Chondrocyte (in vitro differentiated cells): ENCODE measurements at regions not wholly inside any gene's neighbourhood (a gene's known extent, or its start where the extent isn't known, plus 50 kb on each side); places are given as distances from the start of the nearest gene placed in this dataset.
A peak's percentile ranks its signal among the peaks of the same experiment; 100 is the strongest.

ENCODE experiments used
- DNase-seq: peaks from one replicate; pipeline ENCODE4 v3.0.0; 2021; ENCODE audit warnings: mixed read lengths, low spot score
- H3K27ac Mint-ChIP-seq: one replicate; pipeline ENCODE4 v1.8.0; 2021; ENCODE audit warnings: mild to moderate bottlenecking, moderate library complexity, mixed read lengths; ENCODE audit not compliant: unreplicated experiment
- H3K27me3 Mint-ChIP-seq: 2 replicates; pipeline ENCODE4 v1.8.0; 2021; ENCODE audit warnings: low read depth, mixed read lengths
- H3K36me3 Mint-ChIP-seq: 2 replicates; pipeline ENCODE4 v1.8.0; 2021; ENCODE audit warnings: low read depth, mixed read lengths
- H3K4me1 Mint-ChIP-seq: 2 replicates; pipeline ENCODE4 v1.8.0; 2021; ENCODE audit warnings: low read depth, mild to moderate bottlenecking, mixed read lengths
- H3K4me3 Mint-ChIP-seq: one replicate; pipeline ENCODE4 v1.8.0; 2021; ENCODE audit warnings: mild to moderate bottlenecking, moderate library complexity, mixed read lengths; ENCODE audit not compliant: unreplicated experiment
- H3K9me3 Mint-ChIP-seq: 2 replicates; pipeline ENCODE4 v1.8.0; 2021; ENCODE audit warnings: low read depth, mixed read lengths
- TF ChIP-seq, protein P1 (sequence below): fragments of 200-600 bp; sonication (generic); IDR thresholded peaks from 2 replicates; pipeline ENCODE4 v1.5.0; 2021; ENCODE audit warnings: antibody characterized with exemption, mild to moderate bottlenecking, moderate library complexity

DNA sequence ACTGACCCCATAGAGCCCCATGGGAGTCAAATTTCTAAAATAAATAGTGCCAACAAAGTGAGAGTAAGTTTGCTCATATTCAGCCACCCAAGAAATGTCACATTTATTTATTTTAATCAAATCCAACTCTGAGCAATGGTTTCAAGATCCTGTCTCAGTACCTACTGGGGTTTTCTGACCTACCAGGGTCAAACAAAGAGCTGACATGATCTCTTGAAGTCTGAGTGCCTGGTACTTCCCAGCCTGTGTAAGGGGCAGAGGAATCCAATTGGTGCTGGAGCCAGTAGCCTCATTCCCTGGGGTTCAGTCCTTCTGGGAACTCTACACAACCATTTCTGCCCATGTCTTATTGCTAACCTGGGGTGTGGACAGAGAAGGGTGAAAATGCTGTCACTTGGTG, 104.6 kb upstream of the SERP2 start:
- H3K4me3 Mint-ChIP-seq = no peak overlapping the region
- TF ChIP-seq, protein P1, sequence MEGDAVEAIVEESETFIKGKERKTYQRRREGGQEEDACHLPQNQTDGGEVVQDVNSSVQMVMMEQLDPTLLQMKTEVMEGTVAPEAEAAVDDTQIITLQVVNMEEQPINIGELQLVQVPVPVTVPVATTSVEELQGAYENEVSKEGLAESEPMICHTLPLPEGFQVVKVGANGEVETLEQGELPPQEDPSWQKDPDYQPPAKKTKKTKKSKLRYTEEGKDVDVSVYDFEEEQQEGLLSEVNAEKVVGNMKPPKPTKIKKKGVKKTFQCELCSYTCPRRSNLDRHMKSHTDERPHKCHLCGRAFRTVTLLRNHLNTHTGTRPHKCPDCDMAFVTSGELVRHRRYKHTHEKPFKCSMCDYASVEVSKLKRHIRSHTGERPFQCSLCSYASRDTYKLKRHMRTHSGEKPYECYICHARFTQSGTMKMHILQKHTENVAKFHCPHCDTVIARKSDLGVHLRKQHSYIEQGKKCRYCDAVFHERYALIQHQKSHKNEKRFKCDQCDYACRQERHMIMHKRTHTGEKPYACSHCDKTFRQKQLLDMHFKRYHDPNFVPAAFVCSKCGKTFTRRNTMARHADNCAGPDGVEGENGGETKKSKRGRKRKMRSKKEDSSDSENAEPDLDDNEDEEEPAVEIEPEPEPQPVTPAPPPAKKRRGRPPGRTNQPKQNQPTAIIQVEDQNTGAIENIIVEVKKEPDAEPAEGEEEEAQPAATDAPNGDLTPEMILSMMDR = no peak
- no peaks in the 10 kb centered on the region for H3K27me3 Mint-ChIP-seq
- H3K9me3 Mint-ChIP-seq = no peaks in the 10 kb centered on the region
- H3K36me3 Mint-ChIP-seq = no peaks in the 10 kb centered on the region
- peaks cover 63% of the 10 kb centered on the region for H3K4me1 Mint-ChIP-seq
- no peak for DNase-seq
- H3K27ac Mint-ChIP-seq = peak overlapping the region; percentile 65

DNA sequence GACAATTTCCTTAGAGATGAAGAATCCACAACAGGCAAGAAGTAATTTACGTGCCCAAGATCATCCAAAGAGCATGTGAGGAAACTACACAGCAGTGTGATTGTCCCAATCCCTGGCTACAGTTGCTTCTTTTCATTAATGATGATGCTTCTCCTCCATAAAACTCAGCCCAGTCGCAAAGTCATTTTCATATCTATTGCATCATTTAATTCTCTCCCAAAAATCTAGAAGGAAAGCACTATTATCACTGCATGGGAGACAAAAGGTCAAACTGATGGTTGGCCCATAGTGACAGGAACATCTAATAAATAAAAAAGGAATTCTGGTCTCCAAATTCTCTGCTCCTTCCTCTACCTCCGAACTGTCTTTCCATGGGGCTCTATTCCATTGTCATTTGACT, 103.5 kb upstream of the SERP2 start:
- no peak overlapping the region for H3K4me3 Mint-ChIP-seq
- no peaks in the 10 kb centered on the region for H3K36me3 Mint-ChIP-seq
- DNase-seq = no peak

DNA sequence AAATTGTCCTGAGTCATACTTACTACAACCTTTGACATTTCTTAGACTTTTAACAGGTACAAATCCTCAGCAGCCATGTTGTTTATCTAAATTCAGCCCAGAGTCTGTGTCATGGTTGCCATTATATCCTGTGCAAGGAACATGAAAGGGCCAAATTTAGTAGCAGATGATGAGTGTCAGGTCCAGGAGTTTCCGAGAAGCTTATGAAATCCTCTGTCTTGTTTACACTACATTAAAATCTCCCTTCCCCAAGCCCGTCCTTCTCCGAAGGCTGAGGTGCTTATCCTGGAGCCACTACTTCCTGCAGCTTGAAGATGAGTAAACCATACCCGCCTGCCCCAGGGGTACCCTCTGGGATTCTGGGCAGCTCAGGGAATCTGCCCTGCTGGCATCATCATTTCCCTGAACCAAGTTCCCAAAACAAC, 102.6 kb upstream of the SERP2 start:
- TF ChIP-seq, protein P1 = no peak
- Mint-ChIP-seq H3K4me1 (peaks cover 66% of the 10 kb centered on the region), H3K27me3 (no peaks in the 10 kb centered on the region), H3K27ac (peak overlapping the region; percentile 75), H3K36me3 (no peaks in the 10 kb centered on the region), H3K9me3 (no peaks in the 10 kb centered on the region), H3K4me3 (no peak overlapping the region)
- no peak for DNase-seq

More for the DNA sequence above, 103.5 kb upstream of the SERP2 start:
- no peaks in the 10 kb centered on the region for H3K9me3 Mint-ChIP-seq
- H3K27me3 Mint-ChIP-seq = no peaks in the 10 kb centered on the region
- TF ChIP-seq, protein P1 = no peak
- H3K4me1 Mint-ChIP-seq = peaks cover 66% of the 10 kb centered on the region
- peak overlapping the region; percentile 24 for H3K27ac Mint-ChIP-seq

DNA sequence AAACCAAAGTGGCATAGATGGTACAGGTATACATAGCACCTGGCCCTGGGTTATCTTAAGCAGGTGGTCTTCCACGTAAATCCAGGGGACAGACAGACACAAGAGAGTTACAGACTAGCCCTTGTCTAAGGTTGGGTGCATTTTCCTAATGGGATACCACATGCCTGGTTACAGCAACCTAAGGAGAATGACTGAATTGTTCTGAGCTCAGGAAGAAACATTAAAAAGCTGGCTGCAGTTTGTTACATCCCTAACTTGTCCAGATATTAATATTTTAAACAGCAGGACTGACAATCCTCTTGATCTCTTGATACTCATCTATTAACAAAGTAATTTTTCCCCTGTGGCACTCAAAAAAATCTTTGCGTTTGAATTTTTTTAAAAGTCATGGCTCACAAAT, 102.2 kb upstream of the SERP2 start:
- Mint-ChIP-seq H3K9me3 (no peaks in the 10 kb centered on the region), H3K4me1 (peaks cover 66% of the 10 kb centered on the region), H3K4me3 (no peak overlapping the region), H3K36me3 (no peaks in the 10 kb centered on the region), H3K27me3 (no peaks in the 10 kb centered on the region), H3K27ac (peak overlapping the region; percentile 75)
- TF ChIP-seq, protein P1 = no peak
- no peak for DNase-seq

DNA sequence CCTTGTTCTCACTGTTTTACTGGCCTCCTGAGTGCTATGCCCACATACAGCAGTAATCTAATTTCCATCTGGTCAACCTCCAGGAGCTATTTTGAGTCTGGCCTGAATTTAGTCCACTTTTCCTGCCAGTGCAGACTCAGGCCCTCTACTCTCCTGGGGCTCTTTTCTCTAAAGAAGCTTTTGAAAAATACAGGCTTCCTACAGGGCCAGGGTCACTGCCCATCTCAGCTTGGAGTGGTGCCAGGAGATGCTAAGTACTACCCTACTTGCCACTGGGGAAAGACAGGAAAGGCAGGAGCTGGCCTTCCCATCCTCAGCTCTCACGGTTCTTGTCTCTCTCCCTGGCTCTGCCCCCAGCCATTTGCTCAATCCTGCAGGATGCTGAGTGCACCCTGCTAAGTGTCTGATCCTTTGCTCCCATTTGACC, 101.7 kb upstream of the SERP2 start:
- Mint-ChIP-seq H3K9me3 (no peaks in the 10 kb centered on the region), H3K4me1 (peaks cover 64% of the 10 kb centered on the region), H3K27me3 (no peaks in the 10 kb centered on the region), H3K27ac (peak overlapping the region; percentile 72), H3K36me3 (no peaks in the 10 kb centered on the region), H3K4me3 (no peak overlapping the region)
- TF ChIP-seq, protein P1 = no peak
- no peak for DNase-seq
